NCI-H748 (cell line): ENCODE measurements at regions not wholly inside any gene's neighbourhood (a gene's known extent, or its start where the extent isn't known, plus 50 kb on each side); places are given as distances from the start of the nearest gene placed in this dataset.
"Not testable (repeated sequence)": the region's sequence is repeated elsewhere in the genome, so short reads cannot be mapped to it uniquely, and the experiment has no call there.

ENCODE experiments used
- DNase-seq: peaks from one replicate; lab custom pipeline; 2025; ENCODE audit not compliant: unreplicated experiment; lab: John Stamatoyannopoulos, UW

DNA sequence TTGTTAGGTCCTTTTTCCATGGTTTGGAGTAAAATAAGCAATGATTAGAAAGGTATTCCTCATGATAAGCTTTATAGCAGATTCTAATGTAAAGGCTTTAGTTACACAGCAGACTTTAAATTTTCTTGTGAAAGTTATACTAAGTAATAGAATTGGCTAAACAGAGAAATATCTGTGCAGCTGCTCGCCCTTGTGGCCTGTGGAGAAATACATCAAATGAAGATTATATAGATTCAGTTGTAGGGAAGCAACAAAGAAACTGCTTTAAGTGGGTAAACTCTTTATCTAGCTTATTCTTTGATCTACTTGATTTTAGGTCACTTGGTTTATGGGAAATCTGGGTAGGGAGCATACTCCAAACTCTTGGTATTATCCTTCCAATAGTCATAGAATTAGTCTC is 1269.7 kb upstream of the SPRY2 start:
- no peak for DNase-seq

DNA sequence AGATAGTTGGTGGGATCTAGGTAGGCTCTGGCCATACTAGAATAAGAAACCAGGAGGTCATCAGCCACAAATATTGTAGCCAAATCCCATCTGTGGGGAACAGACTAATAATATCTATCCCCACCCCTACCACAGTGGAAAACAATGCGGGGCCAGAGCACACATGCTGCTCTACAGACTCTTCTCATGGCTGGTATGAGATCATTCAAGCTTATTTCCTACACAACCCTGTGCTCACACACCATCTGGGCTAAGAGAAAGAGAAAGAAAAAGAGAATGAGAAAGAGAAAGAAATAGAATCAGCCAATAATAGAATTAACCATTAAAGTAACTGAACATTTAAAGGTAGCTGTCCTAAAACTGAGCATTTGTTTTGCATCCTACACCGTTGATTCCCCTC is 1268.4 kb upstream of the SPRY2 start:
- DNase-seq: no peak

DNA sequence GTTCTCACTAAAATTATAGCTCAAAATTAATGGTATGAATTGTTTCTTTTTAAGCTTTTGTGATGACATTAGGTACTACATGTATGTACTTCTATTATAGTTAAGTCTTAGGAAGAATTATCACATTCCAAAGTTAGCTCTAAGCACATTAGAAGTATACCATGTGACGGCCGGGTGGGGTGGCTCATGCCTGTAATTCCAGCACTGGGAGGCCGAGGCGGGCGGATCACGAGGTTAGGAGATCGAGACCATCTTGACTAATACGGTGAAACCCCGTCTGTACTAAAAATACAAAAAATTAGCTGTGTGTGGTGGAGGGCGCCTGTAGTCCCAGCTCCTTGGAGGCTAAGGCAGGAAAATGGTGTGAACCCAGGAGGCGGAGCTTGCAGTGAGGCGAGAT is 1265.1 kb upstream of the SPRY2 start:
- DNase-seq: no peak

DNA sequence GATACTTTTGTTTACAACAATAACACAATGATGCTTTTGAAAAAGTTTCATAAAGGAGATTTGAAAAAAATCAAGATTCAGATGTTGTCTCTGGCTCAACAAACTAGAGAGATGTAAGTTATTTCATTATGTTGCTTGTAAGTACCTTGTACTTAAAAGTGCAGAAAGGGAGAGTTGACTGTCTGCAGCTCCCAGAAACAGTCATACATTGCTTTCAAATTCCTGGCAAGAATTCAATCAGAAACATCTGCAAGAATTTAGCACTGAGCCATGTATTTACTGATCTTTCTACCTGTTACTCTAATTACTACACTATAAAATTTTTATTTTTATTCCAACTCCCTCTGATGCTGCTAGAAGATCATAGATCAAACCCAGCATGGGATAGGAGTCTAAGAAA is 1261.3 kb upstream of the SPRY2 start:
- DNase-seq: no peak

DNA sequence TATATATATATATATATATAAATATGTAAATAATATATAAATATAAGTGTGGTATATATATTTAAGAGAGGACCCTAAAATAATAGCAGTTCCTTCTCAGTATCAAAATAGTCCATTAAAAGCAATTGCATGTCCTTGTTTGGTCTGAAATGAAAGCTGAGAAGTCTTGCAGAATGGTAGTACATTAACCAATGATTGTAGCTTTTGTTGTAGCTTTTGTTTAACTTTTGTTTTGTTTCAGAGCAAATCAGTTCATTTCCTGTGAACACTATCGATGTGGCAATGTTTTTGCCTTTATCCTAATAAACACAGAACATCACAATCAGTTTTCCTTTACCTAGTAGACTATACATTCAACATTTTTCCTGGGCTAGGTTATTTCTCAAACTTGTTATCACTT is 1256.2 kb upstream of the SPRY2 start:
- DNase-seq: no peak

DNA sequence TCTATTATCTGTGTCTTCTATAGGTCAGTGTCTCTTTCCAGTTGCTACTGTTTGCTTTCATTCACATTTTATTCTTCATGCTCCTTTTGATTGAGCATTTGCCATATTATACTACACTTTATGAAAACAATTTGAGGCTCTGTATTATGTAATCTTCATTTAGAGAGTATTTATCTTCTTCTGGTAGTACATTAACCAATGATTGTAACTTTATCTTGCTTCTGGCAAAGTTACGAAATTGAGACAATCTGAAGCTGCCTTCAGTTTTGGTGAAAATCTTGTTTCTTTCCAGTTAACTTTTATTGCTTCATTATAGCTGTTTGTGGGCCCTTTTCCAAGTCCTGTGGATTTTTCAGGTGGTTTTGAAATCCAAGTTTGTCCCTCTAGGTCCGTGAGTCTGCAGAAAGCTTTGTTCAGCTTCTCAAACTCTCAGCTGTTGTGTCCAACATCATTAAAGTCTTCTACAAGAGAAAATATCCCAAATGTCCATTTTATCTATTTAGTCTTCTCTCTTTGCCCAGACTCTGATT is 1255.4 kb upstream of the SPRY2 start:
- no peak for DNase-seq

DNA sequence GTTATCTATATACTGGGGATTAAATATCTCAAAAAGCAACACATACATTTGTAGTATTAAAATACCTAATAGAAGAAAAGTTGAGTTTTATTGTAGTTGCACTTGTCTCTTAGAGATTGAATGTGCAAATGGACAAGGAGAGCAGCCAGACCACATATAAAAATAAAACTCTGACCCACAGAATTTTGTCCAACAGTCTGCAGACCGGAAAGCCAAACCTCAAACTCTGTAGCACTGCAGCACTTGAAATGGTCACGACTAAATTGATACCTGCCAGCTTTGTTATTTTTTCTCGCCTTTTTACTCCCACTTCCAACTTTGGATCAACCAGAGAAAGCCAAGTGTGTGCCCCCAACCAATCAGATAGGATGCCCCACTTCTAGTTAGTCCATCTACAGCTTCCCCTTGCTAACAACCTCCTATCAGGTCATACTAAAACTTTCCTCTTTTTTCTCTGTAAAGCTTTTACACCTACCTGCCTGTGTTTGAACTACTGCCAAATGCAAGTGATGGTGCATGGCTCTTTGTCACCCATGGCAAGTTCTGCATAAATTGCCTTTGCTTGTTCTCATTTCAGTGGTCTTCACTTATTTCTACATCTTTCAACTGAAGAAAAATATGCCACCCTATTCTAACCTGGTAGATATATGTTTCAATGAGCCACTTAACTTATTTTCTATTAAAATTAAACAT is 1250.7 kb upstream of the SPRY2 start:
- no peak for DNase-seq

DNA sequence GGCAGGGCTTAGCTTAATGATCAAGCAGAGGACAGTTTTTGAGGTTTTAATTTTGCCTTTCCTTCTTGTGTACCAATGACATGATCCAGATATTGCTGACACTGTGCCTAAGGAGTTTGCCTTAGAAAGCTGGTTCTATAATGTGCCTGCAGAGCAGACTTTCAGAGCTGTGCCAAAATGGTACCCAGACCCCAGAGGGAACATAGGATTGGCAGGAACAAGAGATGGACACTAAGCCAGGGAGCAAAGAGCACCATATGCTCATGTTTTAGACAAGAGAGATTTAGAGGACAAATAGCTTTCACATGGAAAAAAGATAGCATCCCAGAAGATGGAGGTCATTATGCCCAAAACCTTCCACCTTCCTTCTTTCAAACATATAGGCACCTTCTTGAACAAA is 1241.5 kb upstream of the SPRY2 start:
- no peak for DNase-seq

DNA sequence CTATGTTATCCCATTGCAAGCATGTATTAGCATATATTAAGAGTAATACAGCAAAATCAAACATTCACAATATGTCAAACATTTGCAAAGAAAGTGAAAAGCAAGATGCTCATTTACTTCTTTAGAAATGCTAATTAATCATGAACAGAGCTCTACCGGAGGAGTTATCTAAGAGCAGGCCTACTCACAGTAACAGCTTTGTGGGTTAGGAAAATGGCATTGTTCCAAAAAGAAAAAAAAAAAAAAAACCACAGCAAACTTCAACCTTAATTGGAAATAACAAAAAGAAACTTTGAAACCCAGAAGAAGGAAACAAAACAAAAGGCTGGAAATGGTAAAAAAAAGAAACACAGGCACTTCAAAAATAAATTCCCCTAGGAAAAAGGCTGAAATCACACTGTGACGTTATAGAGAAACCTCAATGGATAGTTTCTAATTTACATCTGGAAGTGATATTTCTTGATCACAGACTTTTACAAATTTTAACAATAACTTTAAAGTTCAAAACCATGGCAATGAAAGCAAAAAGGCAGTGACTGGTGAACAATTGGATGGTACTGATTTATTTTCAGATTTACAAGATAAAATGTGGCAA is 1236.8 kb upstream of the SPRY2 start:
- no peak for DNase-seq

DNA sequence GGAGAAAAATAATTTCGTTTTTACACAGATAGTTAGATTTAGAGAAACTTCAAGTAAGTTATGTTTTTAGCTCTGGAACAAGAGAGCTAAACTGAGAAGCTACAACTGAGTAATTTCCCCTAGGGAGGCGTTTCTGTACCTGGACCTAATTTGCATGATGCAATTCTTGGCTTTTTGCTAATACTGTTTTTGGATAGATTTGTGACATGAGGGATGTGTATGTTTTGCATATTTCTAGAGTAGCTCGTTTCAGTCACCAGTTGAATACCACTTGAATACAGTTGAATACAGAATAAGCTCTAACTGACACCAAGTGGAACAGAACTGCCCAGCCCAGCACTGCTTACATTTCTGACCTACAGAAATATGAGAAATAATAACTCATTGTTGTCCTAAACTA is 1227.9 kb upstream of the SPRY2 start:
- no peak for DNase-seq

DNA sequence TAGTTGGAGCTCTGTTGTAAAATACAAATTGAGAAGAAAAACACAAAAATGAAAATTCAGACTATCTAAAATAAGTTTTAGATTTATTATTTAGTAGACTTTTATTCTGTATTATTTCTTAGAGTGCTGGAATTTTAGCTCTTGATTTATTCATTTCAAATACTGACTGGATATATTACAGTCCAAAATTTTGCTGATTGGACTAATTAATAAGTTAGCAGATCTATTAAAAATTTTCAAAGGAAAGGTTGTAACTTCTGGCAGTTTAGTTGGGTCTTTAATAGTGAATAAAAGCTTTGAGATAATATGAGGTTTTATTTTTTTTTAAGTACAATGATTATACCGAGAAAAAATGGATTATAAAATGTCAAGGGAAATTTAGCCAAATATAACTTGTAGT is 1224.9 kb upstream of the SPRY2 start:
- DNase-seq: no peak

DNA sequence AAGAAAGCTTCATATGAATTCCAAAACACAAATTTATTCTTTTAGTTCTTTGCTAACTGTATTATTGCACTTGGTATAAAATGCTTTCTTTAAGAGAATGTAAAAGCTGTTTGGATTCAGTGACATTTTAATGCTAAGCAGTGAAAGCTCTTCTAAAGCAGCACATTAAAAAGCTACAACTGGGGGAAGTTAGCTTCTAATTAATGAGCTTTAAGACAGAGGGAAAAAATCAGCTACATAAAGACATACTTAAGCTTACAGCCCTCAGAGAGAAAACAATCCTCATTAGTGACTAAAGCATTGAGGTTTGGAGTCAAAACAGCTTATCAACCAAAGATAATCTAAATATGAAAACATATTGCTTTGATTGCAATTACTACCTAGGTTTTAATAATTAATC is 1222.2 kb upstream of the SPRY2 start:
- DNase-seq: no peak

DNA sequence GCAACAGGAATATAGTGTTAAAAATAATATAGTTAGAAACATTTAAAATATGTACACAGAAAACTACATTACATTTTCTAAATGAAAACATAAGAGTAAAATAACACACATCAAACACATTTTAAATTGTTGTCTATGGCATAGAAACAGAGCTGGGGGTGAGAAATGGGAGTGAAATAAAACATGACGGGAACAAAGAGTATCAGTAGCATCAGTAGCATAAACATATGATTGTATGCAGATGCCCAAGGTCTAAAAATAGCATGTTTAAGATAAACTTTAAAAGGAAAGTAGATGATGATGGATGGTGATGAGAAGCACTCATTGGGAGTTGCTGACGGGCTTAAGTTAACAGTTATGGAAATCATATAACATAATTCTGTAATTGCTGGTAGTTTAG is 1221.7 kb upstream of the SPRY2 start:
- no peak for DNase-seq

DNA sequence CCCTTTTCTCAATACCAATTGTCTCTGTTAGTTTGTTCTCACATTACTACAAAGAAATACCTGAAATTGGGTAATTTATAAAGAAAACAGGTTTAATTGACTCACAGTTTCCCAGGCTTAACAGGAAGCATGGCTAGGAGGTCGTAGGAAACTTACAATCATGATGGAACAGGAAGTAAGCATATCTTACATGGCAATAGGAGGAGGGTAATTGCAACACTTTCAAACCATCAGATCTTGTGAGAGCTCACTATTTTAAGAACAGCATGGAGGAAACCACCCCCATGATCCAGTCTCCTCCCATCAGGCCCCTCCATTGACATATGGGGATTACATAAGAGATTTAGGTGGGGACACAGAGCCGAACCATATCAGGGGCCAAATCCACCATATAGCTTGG is 1210.1 kb upstream of the SPRY2 start:
- DNase-seq: no peak

DNA sequence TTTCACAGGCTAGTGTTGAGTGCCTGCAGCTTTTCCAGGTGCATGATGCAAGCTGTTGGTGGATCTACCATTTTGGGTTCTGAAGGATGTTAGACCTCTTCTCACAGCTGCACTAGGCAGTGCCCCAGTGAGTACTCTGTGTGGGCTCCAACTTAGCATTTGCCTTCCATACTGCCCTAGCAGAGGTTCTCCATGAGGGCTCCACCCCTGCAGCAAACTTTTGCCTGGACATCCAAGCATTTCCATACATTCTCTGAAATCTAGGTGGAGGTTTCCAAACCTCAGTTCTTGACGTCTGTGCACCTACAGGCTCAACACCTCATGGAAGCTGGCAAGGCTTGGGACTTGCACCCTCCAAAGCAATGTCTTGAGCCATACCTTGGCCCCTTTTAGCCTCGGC is 1205.4 kb upstream of the SPRY2 start:
- not testable (repeated sequence) for DNase-seq

DNA sequence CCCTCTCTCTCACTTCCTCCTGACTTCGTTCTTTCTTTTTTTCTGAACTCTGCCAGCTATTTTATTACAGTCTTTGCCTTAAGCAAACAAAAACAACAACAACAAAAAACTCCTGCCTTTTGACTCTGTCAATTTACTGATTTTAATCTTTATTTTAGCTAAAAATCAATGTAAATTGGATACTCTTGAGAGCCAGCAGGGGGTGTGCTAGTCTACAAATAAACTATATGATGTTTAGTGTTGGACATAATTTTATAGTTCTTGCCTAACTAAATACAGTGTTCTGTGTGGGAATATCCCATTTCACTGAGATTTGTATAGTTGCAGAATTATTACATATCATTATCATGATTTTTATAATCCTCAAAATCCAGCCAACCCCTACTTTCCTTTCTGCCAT is 1199.9 kb upstream of the SPRY2 start:
- DNase-seq: peak; percentile 16

DNA sequence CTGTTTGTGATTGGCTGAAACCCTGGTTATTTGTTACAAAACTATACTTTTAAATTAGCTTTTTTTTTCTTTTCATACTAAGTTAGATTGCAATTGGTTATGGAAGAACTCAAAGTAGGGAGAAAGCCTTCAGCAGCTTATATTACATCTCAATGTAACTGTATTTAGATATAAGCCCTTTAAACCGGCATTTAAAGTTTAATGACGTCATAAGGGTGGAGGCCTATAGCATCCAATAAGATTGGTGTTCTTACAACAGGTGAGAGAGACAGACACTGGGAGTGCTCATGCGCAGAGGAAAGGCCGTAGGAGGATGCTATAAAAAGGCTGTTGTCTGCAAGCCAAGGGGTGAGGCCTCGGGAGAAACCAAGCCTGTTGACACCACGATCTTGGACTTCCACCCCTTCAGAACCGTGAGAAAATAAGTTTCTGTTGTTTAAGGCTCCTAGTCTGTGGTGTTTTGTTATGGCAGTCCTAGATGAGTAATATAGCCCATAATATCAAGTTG is 1198.8 kb upstream of the SPRY2 start:
- DNase-seq: no peak

DNA sequence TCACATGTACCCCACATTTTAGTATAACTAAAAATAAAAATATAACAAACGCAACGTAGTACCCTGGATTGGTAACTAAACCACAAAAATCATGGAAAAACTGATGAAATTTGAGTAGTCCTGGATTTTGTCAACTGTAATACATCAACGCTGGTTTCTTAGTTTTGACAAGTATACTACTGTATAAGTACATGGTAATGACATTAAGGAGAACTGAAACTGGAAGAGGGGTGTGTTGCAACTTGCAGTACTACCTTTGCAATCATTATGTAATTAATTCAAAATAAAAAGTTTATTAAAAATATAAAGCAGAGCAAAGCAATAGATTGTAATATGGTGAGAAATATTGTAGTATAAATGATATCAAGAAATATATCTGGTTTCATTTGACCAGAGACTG is 1158.0 kb upstream of the SPRY2 start:
- DNase-seq: no peak

DNA sequence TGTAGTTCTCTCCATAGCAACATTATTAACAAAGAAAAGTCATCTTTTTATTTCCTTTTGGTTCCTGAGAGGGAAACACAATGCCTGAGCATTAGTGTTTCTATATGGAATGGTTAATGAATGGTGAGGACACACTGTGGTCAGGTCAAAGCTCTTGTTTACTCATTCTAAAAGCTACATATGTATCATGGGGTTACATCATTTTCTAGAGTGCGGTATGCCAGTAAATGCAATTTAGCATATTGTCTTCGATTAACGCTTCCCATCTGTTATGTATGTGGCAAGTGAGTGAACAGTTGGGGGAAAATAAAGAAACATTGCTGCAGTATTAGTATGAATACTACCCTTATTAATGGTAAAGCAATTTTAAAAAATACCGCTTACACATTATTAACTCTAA is 1152.2 kb upstream of the SPRY2 start:
- peak; percentile 79 for DNase-seq

DNA sequence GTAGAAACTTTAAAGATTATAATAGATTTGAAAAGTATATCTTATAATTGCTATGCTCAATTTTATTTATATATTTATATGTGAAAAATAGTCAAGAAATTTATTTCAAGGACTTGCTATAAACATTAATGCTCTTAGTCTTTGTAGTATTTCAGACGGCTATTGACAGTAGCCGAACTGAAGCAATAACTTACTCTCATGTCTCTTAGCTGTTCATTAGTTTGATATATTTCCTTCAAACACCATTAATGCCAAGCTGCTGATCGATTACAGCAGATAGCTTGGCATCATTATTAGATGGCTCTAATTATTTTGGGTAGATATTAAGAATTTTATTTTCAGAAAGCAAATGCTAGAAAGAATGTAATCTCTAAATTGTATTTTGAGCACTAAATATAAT is 1151.5 kb upstream of the SPRY2 start:
- no peak for DNase-seq

DNA sequence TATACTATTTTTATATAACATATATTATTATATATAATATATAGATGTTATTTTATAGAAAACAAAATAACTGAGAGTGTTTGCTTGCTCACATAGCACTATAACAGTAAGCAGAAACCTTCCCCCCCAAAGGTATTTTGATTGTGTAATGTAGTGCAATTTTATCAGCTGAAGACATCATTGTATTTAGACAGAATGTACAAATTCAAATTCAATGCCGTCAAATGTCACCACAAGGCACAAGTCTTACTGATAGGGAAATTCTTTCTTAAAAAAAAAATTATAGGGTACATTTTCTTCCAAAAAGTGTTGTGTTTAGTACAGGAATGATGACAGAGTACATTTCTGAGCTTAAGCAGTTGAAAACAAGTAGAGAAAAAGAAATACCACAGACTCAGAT is 1147.1 kb upstream of the SPRY2 start:
- no peak for DNase-seq

DNA sequence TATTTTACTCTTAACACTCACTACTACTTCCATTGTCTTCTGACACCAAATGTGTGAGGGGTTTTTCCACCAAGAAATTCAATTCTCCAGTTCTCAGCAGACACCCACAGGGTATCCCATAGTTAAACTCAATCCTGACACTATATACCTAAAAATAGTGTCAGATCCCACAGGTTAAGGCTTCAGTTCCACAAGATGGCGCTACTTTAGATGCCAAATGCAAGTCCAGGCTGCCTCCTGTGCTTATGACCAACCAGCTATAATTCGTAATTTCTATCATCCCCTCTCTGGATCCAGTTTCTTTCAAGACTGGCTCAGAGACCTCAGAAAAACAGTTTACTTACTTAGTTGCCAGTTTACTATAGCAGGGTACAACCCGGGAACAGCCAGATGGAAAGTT is 1146.2 kb upstream of the SPRY2 start:
- peak; percentile 81 for DNase-seq

DNA sequence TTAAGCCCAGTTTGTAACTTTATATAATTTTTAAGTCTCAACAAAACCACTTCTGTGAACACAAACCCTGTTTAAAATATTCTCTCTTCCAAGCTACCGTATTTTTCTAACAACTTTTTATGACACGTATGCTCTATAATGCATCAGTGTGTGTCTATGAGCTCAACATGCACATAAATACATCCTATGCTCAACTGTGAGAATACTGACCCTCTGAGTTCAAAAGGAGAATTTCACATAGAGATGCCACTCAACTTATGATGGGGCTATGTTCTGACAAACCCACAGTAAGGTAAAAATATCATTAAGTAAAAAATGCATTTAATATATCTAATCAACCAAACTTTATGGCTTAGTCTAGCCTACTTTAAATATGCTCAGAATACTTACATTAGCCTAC is 1139.7 kb upstream of the SPRY2 start:
- DNase-seq: peak; percentile 56
